Dermis microvascular lymphatic vessel endothelial cell (primary cell): ENCODE measurements at regions not wholly inside any gene's neighbourhood (a gene's known extent, or its start where the extent isn't known, plus 50 kb on each side); places are given as distances from the start of the nearest gene placed in this dataset.
"Not testable (repeated sequence)": the region's sequence is repeated elsewhere in the genome, so short reads cannot be mapped to it uniquely, and the experiment has no call there.

Source experiments
- DNase-seq, 2 donors: peaks; one replicate each; pipeline versions ENCODE4 v3.0.0 to v3.0.0-alpha.2; 2010; ENCODE audit warnings: low read depth in 2 of 2

DNA sequence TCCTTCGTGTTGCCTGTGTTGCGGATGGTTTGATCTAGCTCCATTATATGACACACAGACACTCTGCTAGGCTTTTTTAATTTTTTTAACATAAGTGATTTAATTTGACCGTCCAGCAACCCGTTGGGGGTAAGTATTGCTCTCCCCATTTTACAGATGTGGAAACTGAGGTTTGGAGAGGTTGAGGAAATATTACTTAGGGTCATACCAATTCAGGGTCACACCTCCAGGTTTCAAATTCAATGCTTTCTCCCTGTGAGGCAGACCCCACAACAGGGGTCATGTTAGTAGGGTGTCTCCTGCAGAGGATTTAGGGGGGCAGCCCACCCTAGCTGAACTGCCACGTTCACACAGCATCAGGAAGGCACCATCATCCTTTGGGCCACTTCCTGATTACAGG, 179.4 kb downstream of the COPRS start:
- no peak for DNase-seq

DNA sequence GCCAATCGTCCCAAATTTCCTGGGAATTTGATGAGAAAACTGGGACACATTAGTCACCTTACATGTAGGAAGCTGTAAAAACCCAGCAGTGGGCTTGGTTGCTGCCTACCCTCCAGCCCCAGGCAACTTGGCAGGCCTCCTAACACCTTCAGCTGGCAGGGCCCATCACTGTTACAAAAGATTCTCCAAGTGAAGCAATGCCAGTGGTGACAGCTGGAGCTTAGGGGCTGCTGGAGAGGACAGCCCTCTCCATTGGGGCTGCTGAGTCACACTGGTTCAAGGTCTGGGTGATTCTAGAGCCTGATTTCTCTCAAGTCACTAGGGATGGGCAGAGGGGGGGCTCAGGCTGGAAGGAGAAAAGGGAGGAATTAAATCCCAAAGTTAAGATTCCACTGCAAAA, 180.6 kb downstream of the COPRS start:
- DNase-seq: no peak

DNA sequence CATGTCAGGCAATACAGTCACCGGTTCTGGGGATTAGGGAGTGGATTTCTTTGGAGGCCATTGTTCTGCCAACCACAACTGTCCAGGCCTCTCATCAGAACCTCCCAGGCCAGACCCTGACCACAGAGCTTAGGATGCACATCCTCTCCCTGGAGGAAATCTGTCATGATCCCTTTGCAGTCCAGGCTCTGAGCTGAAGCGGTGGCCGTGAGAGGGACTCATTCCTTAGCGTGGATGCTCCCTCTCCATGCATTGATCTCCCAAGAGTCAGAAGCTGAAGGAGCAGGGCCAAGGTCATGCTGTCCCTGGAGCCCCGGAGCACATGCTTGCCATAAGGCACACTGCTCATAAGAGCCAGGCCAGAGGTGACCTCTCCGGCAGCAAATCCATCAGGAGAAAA, 181.4 kb downstream of the COPRS start:
- no peak for DNase-seq

DNA sequence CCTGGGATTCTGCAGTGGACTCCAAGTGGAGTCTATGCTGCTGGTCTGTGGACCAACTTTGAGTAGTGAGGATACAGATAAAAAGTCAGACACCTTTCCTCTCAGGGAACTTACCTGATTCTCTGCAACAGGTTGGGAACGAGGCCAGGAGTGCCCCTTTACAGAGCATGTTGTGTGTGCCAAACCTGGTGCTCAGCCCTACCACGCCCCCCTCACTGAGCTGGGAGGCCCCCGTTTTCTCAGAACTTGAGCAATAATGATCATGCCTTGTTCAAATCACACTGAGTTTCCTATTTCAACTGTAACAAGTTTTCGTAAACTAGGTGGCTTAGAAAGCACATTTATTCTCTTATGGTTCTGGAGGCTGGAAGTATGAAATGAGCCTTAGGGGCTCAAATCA, 182.0 kb downstream of the COPRS start:
- DNase-seq: no peak

DNA sequence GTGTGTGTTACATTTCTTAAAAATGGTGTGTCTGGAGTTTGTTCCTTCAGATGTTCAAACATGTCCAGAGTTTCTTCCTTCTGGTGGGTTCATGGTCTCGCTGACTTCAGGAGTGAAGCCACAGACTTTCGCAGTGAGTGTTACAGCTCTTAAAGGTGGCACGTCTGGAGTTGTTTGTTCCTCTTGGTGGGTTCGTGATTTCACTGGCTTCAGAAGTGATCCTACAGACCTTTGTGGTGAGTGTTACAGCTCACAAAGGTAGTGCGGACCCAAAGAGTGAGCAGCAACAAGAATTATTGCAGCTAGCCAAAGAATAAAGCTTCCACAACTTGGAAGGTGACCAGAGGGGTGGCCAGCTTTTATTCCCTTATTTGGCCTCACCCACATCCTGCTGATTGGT, 183.7 kb downstream of the COPRS start:
- DNase-seq: not testable (repeated sequence)

DNA sequence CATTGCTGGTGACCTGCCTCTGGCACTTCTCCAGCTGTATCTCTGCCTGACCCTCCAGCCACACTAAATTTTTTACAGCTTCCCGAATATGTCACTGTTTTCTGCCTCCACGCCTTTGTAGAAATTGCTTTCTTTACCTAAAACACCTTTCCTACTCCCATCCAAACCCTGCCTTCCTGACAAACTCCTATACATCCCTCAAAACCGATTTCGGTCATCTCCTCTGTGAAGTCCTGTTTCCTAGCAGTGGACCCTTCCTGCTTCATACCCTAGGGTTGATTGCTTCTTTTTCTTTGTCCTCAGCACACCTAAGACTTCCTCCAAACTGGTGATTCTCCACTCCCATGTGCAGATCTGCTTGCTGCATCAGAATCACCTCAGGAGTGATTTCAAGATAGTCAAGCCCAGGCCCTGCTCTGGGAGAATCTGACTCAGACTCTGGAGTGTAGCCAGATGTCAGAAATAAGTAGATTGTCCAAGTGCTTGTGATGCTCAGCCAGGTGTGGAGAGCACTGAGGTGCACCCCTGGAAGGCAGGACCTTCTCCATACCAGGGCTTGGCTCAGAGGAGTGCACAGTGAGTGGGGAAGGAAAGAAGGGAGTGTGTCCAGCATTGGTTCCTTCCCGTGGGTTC, 184.2 kb downstream of the COPRS start:
- no peak for DNase-seq

DNA sequence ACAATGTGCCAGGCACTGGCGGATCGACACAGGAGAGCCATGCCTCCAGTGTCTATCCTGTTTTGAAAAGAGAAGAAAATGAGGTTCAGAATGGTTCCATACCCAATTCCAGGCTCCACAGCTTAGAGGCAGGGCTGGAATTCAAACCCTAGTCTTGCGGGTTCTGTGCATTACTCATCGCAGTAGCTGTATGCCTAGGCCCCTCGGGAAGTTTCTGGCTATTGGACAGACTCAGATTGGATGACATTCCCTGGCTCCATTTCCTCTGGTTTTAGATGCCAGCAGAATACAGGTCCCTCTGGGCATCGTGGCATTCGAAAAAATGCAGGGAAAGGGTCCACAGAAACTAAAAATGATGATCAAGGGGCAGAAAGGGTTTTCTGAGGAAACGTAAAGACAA, 184.7 kb downstream of the COPRS start:
- no peak for DNase-seq

DNA sequence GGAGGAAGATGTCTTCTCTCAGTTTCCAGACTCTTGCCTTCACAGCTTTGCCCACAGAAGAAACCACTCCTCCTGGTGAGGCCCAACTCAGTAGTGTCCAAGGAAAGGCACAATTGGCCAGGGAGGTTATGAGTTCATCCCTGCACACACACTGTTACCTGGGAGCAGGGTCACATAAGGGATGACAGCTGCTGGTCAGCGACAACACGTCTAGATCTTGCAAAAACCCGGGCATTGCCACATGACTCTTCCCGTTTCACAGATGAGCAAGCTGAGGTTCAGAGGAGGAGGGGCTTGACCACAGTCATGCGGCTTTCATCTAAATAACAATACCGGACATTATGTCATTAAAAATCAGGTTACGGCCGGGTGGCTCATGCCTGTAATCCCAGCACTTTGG, 186.0 kb downstream of the COPRS start:
- DNase-seq: no peak

DNA sequence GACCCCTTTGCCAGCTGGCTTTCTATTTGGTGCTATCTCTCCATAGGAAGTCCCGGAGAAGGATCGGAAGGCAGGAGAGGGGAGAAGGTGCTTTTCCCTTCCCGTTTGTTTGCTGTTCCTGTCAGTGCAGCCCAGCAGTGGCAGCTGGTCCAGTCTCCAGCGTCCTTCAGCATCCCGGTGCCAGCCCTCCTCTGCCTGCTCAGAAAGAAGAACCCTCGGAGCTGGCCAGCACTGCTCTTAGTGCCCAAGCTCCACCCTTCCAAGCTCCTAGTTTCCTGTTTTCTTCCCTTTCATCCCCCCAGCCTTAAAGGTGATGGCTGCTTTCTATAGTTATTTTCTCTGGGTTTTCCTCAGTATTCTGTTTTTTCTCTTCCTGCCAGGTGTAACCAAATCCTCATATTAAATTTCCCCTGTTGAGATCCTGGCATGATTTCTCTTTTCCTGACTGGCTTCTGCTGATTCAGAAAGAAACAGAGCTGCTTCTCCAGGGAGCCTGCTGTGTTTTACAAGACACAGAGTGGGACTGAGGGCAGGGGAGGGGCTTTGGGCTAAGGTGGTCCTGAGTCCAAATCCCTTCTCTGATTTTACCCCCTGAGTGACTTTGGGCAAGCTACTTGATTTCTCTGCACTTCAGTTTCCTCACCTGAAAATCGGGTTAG, 186.8 kb downstream of the COPRS start:
- DNase-seq: no peak

DNA sequence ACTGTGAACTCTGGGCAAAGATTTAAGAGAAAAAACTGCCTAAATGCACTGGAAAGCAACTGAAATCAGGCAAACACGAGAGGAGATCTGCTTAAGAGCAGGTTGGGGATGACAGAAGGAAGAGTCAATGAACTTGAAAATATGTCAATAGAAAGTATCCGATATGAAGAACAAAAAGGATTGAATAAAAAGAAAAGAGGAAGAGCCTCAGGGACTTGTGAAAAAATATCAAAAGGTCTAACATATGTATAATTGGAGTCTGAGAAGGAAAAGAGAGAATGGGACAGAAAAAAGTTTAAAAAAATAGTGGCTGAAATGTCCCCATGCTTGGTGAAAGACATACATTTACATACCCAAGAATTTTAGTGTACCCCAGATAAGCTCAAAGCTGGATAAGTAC, 195.5 kb downstream of the COPRS start:
- peak; percentile 10 to 34 for DNase-seq

DNA sequence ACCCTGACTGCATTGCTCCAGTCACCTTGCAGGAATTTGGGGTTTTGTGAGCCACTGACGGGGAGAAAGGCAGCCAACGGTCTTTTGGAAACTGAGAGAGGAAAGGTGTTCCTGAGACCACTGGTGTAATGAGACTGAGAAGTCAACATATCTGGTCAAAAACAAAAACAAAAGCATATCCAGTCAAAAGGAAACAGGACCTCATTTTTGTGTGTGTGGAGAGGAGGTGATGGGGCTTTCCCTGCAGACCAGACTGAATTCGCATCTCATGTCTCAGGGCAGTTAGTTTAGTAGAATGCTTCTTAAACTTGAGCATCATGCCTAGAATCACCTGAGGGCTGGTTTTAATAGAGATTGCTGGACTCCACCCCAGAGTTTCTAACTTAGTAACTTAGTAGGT, 198.4 kb downstream of the COPRS start:
- no peak for DNase-seq

DNA sequence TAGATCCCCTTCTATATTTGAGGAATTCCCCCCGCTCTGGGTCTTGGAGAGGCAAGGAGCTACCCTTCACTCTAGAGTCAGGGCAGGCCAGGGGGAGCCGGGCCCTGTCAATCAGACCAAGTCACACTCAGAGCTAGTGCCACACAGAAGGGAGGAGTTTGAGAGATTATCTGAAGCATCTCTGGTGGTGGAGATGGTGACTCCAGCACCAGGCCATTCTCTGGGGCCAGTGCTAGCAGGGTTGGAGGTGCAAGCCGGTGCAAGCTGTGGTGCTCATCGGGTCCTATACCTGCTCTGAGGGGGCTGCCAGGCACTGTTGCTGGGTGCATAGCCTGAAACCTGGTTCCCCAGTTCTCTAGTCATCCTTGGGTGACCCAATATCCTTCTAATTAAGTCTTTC, 201.2 kb downstream of the COPRS start:
- DNase-seq: no peak

DNA sequence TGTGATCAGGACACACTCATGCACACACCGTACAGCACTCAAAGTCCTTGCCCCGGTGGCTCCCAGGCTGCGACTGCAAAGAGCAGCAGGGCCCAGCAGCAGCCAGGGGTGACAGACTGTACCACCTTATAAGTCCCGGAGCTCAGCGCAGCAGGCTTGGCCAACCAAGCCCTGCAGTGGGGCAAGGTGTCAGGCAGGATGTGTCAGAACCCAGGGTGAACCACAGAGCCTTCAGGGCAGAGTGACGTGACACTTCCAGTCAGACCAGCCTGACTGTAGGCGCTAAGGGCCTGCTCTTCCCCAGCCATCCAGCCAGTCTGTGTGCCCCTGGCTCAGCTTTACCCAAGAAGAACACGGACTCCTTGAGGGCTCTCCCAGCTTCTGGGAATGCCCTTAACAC, 204.1 kb downstream of the COPRS start:
- no peak for DNase-seq

DNA sequence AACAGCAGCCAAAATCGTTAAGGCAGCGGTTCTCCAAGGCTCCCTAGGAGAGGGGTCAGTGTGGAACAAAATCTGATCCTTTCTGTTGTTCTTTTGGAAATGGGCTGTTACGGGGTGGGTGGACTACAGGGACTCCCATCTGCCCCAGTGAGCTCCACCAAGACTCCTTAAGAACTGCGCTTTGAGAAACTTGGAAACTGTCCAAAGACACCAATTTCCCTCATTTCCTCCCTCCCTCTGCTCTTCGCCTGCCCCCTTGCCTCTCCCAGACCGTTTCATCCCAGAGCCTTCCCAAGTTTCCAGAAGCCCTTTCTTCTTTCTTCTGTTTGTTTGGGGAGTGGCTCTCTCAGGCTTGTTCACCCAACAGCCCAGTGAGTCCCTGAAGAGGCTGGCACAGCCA, 205.4 kb downstream of the COPRS start:
- no peak for DNase-seq

DNA sequence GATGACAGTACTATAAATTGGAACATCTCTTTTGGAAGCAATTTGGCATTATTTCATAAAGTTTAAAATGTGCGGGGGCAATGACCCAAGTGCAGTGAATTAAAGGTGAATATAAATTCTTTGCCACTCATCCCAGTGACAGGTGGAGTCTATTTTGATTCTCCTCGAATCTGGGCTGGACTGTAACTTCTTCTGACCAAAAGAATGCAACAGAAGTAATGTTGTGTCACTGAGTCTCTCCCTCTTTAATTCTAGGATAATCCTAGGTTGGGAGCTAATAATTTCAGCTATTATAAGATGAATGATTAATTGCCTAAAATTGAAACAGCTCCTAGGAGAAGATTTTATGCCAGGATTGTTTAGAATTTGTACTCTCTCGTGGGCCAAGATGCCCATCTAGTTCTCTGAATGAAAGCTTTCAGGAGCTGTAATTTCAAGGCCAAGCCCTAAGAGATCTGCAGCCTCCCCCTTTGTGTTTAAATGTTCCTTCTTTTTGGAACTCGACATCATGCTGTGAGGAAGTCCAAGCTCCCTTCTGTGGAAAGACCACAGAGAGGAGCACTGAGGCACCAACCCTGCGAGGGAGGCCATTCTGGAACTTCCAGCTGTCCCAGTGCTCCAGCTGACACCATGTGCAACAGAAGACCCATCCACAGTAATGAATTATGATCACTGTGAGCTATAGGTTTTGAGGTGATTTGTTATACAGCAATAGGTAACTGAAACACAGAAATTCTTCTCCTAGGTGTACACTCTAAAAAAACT, 208.1 kb downstream of the COPRS start:
- no peak for DNase-seq

DNA sequence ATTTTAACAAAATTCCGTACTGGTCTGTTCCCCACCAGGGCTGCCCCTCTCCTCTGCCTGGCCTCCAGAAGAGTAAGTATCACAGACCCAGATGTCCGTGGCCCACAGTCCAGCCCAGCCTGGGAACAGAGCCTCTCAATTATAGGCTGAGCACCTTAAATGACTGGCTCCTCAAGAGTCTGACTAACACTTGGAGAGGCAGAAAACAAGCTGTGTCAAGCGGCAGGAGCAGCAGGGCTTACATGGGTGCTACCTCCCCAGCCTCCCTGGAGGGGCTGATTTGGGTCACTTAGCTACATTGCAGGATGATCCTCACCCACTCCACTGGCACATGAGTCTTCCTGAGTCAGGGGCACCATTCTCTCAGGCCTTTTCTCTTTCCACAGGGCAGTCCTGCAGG, 209.7 kb downstream of the COPRS start:
- DNase-seq: no peak

DNA sequence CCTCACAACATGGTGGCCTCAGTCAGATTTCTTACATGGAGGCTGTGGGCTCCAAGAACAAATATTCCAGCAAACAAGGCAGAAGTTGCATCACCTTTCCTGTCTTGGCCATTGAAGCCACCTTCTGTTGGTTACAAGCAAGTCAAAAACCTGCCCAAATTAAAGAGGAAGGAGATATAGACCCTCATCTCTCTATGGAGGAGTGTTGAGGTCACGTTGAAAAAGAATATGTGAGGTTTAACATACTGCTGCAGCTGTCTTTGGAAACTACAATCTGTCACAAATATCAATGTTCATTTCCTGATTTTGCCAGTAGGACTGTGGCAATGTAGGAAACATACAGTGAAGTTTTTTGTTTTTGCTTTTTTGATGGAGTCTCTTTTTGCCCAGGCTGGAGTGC, 211.4 kb downstream of the COPRS start:
- no peak for DNase-seq

DNA sequence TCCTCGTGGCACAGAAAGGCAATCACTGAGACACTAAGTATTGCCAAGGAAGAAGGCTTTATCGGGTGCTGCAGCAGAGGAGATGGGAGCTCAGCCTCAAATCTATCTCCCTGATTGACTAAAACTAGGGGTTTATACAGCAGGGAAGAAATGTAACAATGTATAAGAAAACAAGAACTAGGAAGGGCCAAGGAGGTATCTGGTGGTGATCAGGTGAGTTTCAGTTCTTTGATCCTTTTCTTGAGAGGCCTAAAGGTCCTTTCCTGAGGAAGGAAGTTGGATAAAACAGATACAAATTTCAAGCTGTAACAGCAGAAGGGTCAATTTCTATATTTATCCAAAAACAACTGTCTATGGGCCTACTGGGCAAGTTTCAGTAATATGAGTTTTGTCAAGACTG, 212.4 kb downstream of the COPRS start:
- DNase-seq: no peak

DNA sequence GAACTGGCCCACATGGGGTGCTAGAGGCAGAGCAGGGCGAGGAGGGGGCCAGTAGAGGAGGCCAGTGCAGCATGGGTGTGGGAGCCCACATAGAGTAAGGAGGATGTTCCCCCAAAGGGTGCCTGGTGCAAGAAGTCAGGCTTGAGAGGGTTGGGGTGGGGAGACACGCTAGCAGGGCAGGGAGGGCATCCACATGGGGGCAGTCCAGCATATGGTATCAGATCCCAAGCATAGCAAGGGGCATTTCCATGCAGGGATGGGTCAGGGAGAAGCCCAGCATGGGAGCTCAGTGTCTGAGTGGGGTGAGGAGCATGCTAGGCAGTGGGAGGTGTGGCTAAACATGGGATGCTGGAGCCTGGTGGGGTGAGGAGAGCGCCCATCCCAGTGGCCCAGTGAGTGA, 213.7 kb downstream of the COPRS start:
- peak in 1 of 2 donors; percentile 5 for DNase-seq

DNA sequence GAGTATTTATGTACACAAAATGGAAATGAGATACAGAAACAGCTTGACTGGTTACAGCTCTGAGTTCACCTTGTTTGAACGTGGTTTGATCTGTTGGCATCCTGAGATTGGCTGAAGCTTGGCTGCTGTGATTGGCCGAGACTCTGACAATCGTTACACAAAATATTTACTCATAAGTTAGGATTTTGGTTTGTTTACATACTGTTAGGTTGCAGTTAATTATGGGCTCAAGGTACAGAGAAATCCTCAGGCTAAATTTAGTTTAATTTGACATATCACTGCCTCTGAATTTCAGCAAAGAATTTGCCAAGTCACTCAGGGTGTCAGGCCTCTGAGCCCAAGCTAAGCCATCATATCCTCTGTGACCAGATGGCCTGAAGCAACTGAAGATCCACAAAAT, 227.3 kb downstream of the COPRS start:
- DNase-seq: no peak

DNA sequence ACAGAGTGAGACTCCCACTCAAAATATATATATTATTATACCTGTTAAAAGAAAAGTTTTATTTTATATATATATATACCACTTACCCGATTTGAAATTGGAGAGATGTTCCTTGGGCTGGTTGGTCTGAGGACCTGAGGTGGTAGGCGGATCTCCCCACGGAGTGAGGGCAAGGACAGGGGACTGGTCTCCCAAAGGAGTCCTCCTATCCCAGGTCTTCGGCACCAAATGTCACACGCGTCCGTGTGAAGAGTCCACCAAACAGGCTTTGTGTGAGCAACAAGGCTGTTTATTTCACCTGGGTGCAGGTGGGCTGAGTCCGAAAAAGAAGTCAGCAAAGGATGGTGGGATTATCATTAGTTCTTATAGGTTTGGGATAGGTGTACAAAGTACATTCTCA, 228.2 kb downstream of the COPRS start:
- DNase-seq: not testable (repeated sequence)

DNA sequence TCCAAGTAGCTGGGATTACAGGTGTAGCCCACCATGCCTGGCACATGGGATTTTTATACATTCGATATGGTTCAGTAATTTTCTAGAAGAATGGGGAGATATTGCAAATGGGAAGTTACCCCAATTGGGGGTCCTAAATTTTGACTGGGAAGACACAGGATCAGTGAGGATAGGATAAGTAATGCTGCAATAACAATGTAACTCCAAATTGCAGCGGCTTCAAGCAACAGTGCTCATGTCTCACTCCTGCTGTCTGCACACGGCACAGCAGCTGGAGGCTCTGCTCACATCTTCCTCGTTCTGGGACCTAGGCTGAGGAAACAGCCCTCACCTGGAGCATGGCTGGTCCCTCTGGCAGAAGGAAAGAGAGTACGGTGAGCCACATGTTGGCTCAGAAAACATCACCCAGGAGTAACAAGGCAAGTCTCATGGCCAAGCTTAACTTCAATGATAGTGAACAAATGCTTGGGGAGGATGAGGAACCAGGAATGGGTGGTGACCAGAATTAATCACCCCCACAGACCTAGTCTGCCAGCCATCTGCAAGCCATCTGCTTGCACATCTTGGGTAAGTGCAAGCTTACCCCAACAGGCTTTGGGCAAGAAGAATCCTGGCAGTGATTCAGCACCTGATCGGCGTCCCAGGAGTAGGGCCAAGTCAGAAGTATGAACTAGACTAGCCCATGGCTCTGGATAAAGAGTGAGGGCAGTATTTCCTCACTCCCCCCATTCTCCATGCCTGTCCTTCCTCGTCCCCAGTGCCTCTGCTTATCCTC, 229.2 kb downstream of the COPRS start:
- DNase-seq: no peak
